HCT116 (cell line): ENCODE measurements at regions not wholly inside any gene's neighbourhood (a gene's known extent, or its start where the extent isn't known, plus 50 kb on each side); places are given as distances from the start of the nearest gene placed in this dataset.

Experiments
- ATAC-seq: fragments of 200-7000 bp; cut with Tn5 transposase; 2 replicates; pipeline ENCODE4 v1.9.1; 2020; ENCODE audit warnings: mild to moderate bottlenecking, moderate library complexity
- BruUV-seq: library from RNA; stranded (reverse); fragments of 400-500 nt; replicated peaks from 2 replicates; lab custom pipeline; 2021; lab: Mats Ljungman, UMichigan
- CTCF ChIA-PET: fragments of 300-600 bp; sonication (Branson Sonifier 250); formaldehyde crosslinking; loops from one replicate; lab custom pipeline; 2021; ENCODE audit warnings: antibody characterized with exemption; lab: Charles Lee
- POLR2A ChIA-PET: fragments of 300-600, 350-600 bp; sonication (Branson Sonifier 250); formaldehyde crosslinking; loops from one replicate; lab custom pipeline; 2021; ENCODE audit warnings: antibody characterized with exemption; lab: Charles Lee
- RAD21 ChIA-PET, 2 experiments: fragments of 300-600 bp; sonication (Branson Sonifier 250); formaldehyde crosslinking; loops; one replicate each; lab custom pipeline; 2023; ENCODE audit warnings: low total read pairs in 2 of 2; ENCODE audit not compliant: uncharacterized antibody in 2 of 2, unreplicated experiment in 2 of 2, low non-redundant PET in 1 of 2; lab: Charles Lee
- DNase-seq: peaks from one replicate; pipeline ENCODE4 v3.0.0-alpha.2; 2010; ENCODE audit warnings: low read depth, low spot score
- H2AFZ ChIP-seq: fragments of 200-600 bp; shearing (Covaris generic), sonication (generic); 2 replicates; pipeline ENCODE4 v1.6.1; 2017; ENCODE audit warnings: low read depth, mixed run types, mixed read lengths, antibody characterized with exemption, low read length; ENCODE audit not compliant: poor library complexity, severe bottlenecking
- H3K27ac ChIP-seq: 2 replicates; pipeline ENCODE4 v1.5.1; 2012; ENCODE audit warnings: low read depth, low read length
- H3K27me3 ChIP-seq: fragments of 200-600 bp; sonication (generic); 2 replicates; pipeline ENCODE4 v1.6.1; 2016; ENCODE audit warnings: mixed run types, low read length, mixed read lengths; ENCODE audit not compliant: insufficient read depth
- H3K36me3 ChIP-seq, 2 experiments: fragments of 200-500 bp in 1 of 2; fragments of 200-600 bp in 1 of 2; sonication (Bioruptor generic) in 1 of 2; sonication (generic) in 1 of 2; 2 replicates each; pipeline versions ENCODE4 v1.5.1 to v1.6.1; 2014 to 2016; ENCODE audit warnings: low read length in 2 of 2, inconsistent platforms in 1 of 2, mixed read lengths in 1 of 2, mixed run types in 1 of 2; ENCODE audit not compliant: insufficient read depth in 2 of 2, control insufficient read depth in 1 of 2
- H3K4me1 ChIP-seq, 2 experiments: fragments of 200-600 bp in 1 of 2; sonication (generic) in 1 of 2; 2 replicates each; pipeline versions ENCODE4 v1.5.1 to v1.6.1; 2012 to 2017; ENCODE audit warnings: low read length in 2 of 2, inconsistent platforms in 1 of 2, mild to moderate bottlenecking in 1 of 2, mixed read lengths in 1 of 2, mixed run types in 1 of 2, moderate library complexity in 1 of 2; ENCODE audit not compliant: insufficient read depth in 2 of 2, control insufficient read depth in 1 of 2
- H3K4me2 ChIP-seq: fragments of 200-600 bp; sonication (generic); 2 replicates; pipeline ENCODE4 v1.6.1; 2017; ENCODE audit warnings: mixed run types, low read length, mixed read lengths
- H3K4me3 ChIP-seq, 2 experiments: fragments of 200-600 bp in 1 of 2; sonication (generic) in 1 of 2; replicated peaks in 1 of 2; 2 replicates each; pipeline ENCODE4 v1.5.1; 2011 to 2016; ENCODE audit warnings: low read length in 2 of 2, control low read depth in 1 of 2, low read depth in 1 of 2, mild to moderate bottlenecking in 1 of 2, mixed read lengths in 1 of 2, mixed run types in 1 of 2
- H3K79me2 ChIP-seq: fragments of 200-600 bp; sonication (generic); 2 replicates; pipeline ENCODE4 v1.6.1; 2017; ENCODE audit warnings: mild to moderate bottlenecking, mixed run types, low read length, moderate library complexity, mixed read lengths; ENCODE audit not compliant: insufficient read depth
- H3K9ac ChIP-seq: fragments of 200-600 bp; sonication (generic); 2 replicates; pipeline ENCODE4 v1.6.1; 2016; ENCODE audit warnings: low read length, mixed read lengths
- H3K9me2 ChIP-seq: fragments of 200-600 bp; sonication (generic), shearing (Covaris generic); 2 replicates; pipeline ENCODE4 v1.6.1; 2017; ENCODE audit warnings: mixed run types, mild to moderate bottlenecking, moderate library complexity; ENCODE audit not compliant: insufficient read depth
- H3K9me3 ChIP-seq, 2 experiments: fragments of 200-500 bp in 1 of 2; fragments of 200-600 bp in 1 of 2; sonication (Bioruptor generic) in 1 of 2; sonication (generic) in 1 of 2; 2 replicates each; pipeline ENCODE4 v1.6.1; 2014 to 2017; ENCODE audit warnings: low read length in 2 of 2, mixed read lengths in 2 of 2, inconsistent platforms in 1 of 2, low read depth in 1 of 2, mild to moderate bottlenecking in 1 of 2, mixed run types in 1 of 2, moderate library complexity in 1 of 2; ENCODE audit not compliant: control insufficient read depth in 1 of 2, insufficient read depth in 1 of 2
- H4K20me1 ChIP-seq: fragments of 200-600 bp; sonication (generic), shearing (Covaris generic); 2 replicates; pipeline ENCODE4 v1.6.1; 2017; ENCODE audit warnings: mixed run types, mild to moderate bottlenecking, moderate library complexity; ENCODE audit not compliant: insufficient read depth
- CBX3 ChIP-seq: IDR thresholded peaks from 2 replicates; pipeline ENCODE4 v1.6.1; 2012; ENCODE audit warnings: low read depth
- CTCF ChIP-seq, 3 experiments: fragments of 200-600 bp in 1 of 3; sonication (generic) in 1 of 3; IDR thresholded peaks in 2 of 3; conservative IDR thresholded peaks in 1 of 3; 2 replicates each; pipeline ENCODE4 v1.5.1; 2012 to 2017; ENCODE audit warnings: low read depth in 2 of 3, low read length in 2 of 3, antibody characterized with exemption in 1 of 3, borderline replicate concordance in 1 of 3, control low read depth in 1 of 3, mild to moderate bottlenecking in 1 of 3, mixed read lengths in 1 of 3, mixed run types in 1 of 3, moderate library complexity in 1 of 3; ENCODE audit not compliant: insufficient read depth in 1 of 3
- EGR1 ChIP-seq: IDR thresholded peaks from 2 replicates; pipeline ENCODE4 v1.6.1; 2012; ENCODE audit warnings: low read depth
- ELF1 ChIP-seq: IDR thresholded peaks from 2 replicates; pipeline ENCODE4 v1.6.1; 2012; ENCODE audit warnings: low read depth, borderline replicate concordance
- EZH2 ChIP-seq: fragments of 200-600 bp; sonication (generic); IDR thresholded peaks from 2 replicates; pipeline ENCODE4 v1.6.1; 2017; ENCODE audit warnings: antibody characterized with exemption, mixed run types
- FOSL1 ChIP-seq: IDR thresholded peaks from 2 replicates; pipeline ENCODE4 v1.6.1; 2012; ENCODE audit warnings: low read depth
- POLR2A ChIP-seq: IDR thresholded peaks from 2 replicates; pipeline ENCODE4 v1.7.0; 2011; ENCODE audit warnings: borderline replicate concordance; ENCODE audit not compliant: insufficient read depth, insufficient read length; ENCODE audit errors: extremely low read depth
- POLR2AphosphoS5 ChIP-seq: IDR thresholded peaks from 2 replicates; pipeline ENCODE4 v1.6.1; 2011; ENCODE audit warnings: mild to moderate bottlenecking, low read depth, low read length, moderate library complexity
- RAD21 ChIP-seq: IDR thresholded peaks from 2 replicates; pipeline ENCODE4 v1.6.1; 2012; ENCODE audit warnings: low read depth, mild to moderate bottlenecking
- REST ChIP-seq: IDR thresholded peaks from 2 replicates; pipeline ENCODE4 v1.6.1; 2012; ENCODE audit warnings: low read depth
- SIN3A ChIP-seq: IDR thresholded peaks from 2 replicates; pipeline ENCODE4 v1.6.1; 2012; ENCODE audit warnings: low read depth
- SP1 ChIP-seq: IDR thresholded peaks from 2 replicates; pipeline ENCODE4 v1.6.1; 2012; ENCODE audit warnings: low read depth
- SRF ChIP-seq: IDR thresholded peaks from 2 replicates; pipeline ENCODE4 v1.6.1; 2012; ENCODE audit warnings: low read depth
- TCF7L2 ChIP-seq: IDR thresholded peaks from 2 replicates; pipeline ENCODE4 v1.7.0; 2011; ENCODE audit warnings: borderline replicate concordance, inconsistent platforms; ENCODE audit not compliant: insufficient read depth, insufficient read length; ENCODE audit errors: extremely low read depth
- ZBTB33 ChIP-seq: IDR thresholded peaks from 2 replicates; pipeline ENCODE4 v1.6.1; 2011; ENCODE audit warnings: mild to moderate bottlenecking, low read length, moderate library complexity; ENCODE audit not compliant: insufficient replicate concordance; ENCODE audit errors: extremely low read depth
- ZFX ChIP-seq: fragments of 450-650 bp; IDR thresholded peaks from 2 replicates; pipeline ENCODE4 v1.6.1; 2017
- ZNF274 ChIP-seq: fragments of 200-500 bp; sonication (Bioruptor generic); IDR thresholded peaks from 2 replicates; pipeline ENCODE4 v1.6.1; 2014; ENCODE audit warnings: mild to moderate bottlenecking, low read depth, low read length, inconsistent platforms
- intact Hi-C: fragments of 100-400 bp; cut with micrococcal nuclease; formaldehyde crosslinking; loops from 2 replicates; pipeline ENCODE4 v1.10.0; 2022

GRCh38 chr4:27267339-27267969 lies 406.8 kb downstream of the STIM2 start:
- ChIA-PET POLR2A (no interaction called here), CTCF (interaction anchor here (0.7 kb wide), 1 partner anchor 91 kb away, joined by 3 read pairs; no protein-coding TSS in a partner anchor)

More at GRCh38 chr4:27267339-27267969, 406.8 kb downstream of the STIM2 start:
- H3K4me2 ChIP-seq, result no peak overlapping the region
- H3K4me1 ChIP-seq, result no peaks in the 10 kb centered on the region
- no peaks in the 10 kb centered on the region for H3K79me2 ChIP-seq
- intact Hi-C loops, result no loop called here
- H2AFZ ChIP-seq, result no peak overlapping the region
- H3K27me3 ChIP-seq, result peaks cover 27% of the 10 kb centered on the region
- H3K9me3 ChIP-seq, result no peaks in the 10 kb centered on the region
- no peak overlapping the region for H3K27ac ChIP-seq
- H3K9ac ChIP-seq, result no peak overlapping the region
- H3K4me3 ChIP-seq, result no peak overlapping the region
- H3K36me3 ChIP-seq, result no peaks in the 10 kb centered on the region
- TF ChIP-seq CBX3 (no peak), FOSL1 (no peak), EZH2 (no peak), ZFX (no peak), SIN3A (no peak), ELF1 (no peak), POLR2A (no peak), TCF7L2 (no peak), REST (no peak), RAD21 (no peak), ZNF274 (no peak), SP1 (no peak), SRF (no peak), CTCF (IDR thresholded peaks at IDR 0.05 in 2 of 3, conservative IDR thresholded peaks at IDR 0.05 in 1 of 3; ENCODE audit: borderline replicate concordance in 1 of 3, insufficient read depth in 1 of 3, low read depth in 2 of 3, low read length in 2 of 3) (no peak), ZBTB33 (no peak), POLR2AphosphoS5 (no peak), EGR1 (no peak)
- H4K20me1 ChIP-seq, result no peaks in the 10 kb centered on the region
- BruUV-seq, result no TSS peak
- ATAC-seq (no peak), DNase-seq (no peak)
- RAD21 ChIA-PET, result no interaction called here
- H3K9me2 ChIP-seq, result no peaks in the 10 kb centered on the region
